HL-60 (cell line): ENCODE measurements at regions not wholly inside any gene's neighbourhood (a gene's known extent, or its start where the extent isn't known, plus 50 kb on each side); places are given as distances from the start of the nearest gene placed in this dataset.

ENCODE experiments used
- DNase-seq, 2 experiments: peaks; one replicate each; pipeline ENCODE4 v3.0.0-alpha.2; 2010 to 2020; ENCODE audit warnings: low read depth in 1 of 2, low spot score in 1 of 2
- H3K27ac ChIP-seq: fragments of 250-450 bp; sonication (Bioruptor Pico); replicated peaks from 2 replicates; pipeline ENCODE4 v1.5.1; 2020; ENCODE audit warnings: mild to moderate bottlenecking, moderate library complexity
- H3K27me3 ChIP-seq: fragments of 250-450 bp; sonication (Bioruptor Pico); 2 replicates; pipeline ENCODE4 v1.5.1; 2021; ENCODE audit warnings: mild to moderate bottlenecking, moderate library complexity; ENCODE audit not compliant: insufficient read depth, poor library complexity, severe bottlenecking
- H3K4me3 ChIP-seq: replicated peaks from 2 replicates; pipeline ENCODE4 v1.5.1; 2011; ENCODE audit warnings: mild to moderate bottlenecking, control low read depth, low read length; ENCODE audit not compliant: insufficient read depth
- CTCF ChIP-seq: IDR thresholded peaks from one replicate; pipeline ENCODE4 v1.5.1; 2011; ENCODE audit warnings: low read length, control low read depth, inconsistent platforms; ENCODE audit not compliant: insufficient read depth
- GABPA ChIP-seq: IDR thresholded peaks from 2 replicates; pipeline ENCODE4 v1.6.1; 2012; ENCODE audit warnings: low read depth
- POLR2AphosphoS5 ChIP-seq: IDR thresholded peaks from 2 replicates; pipeline ENCODE4 v1.6.1; 2012; ENCODE audit warnings: low read depth
- REST ChIP-seq: IDR thresholded peaks from 2 replicates; pipeline ENCODE4 v1.6.1; 2012; ENCODE audit warnings: low read depth; ENCODE audit not compliant: insufficient replicate concordance
- SPI1 ChIP-seq: IDR thresholded peaks from 2 replicates; pipeline ENCODE4 v1.6.1; 2012; ENCODE audit warnings: low read depth, mild to moderate bottlenecking, borderline replicate concordance

- DNase-seq: no peak
- no peak for TF ChIP-seq REST
- no peak for TF ChIP-seq SPI1
- no peak for TF ChIP-seq POLR2AphosphoS5
- no peak for TF ChIP-seq CTCF
- no peak for TF ChIP-seq GABPA
- Histone ChIP-seq H3K4me3 (no peak overlapping the region), H3K27ac (no peak overlapping the region), H3K27me3 (no peaks in the 10 kb centered on the region)
These were observed 220.9 kb downstream of the FOXO1 start for GRCh38 chr13:40445557-40445990.

GRCh38 chr13:40446365-40446764 lies 220.1 kb downstream of the FOXO1 start:
- no peak for TF ChIP-seq GABPA
- DNase-seq: no peak
- Histone ChIP-seq H3K27me3 (no peaks in the 10 kb centered on the region), H3K27ac (no peak overlapping the region), H3K4me3 (no peak overlapping the region)

- no peak overlapping the region for H3K27ac ChIP-seq
- DNase-seq: no peak
- no peak for TF ChIP-seq SPI1
- TF ChIP-seq POLR2AphosphoS5: no peak
- no peak for TF ChIP-seq REST
- no peak for TF ChIP-seq CTCF
- no peak for TF ChIP-seq GABPA
- no peak overlapping the region for H3K4me3 ChIP-seq
- H3K27me3 ChIP-seq: no peaks in the 10 kb centered on the region
These were observed 218.6 kb downstream of the FOXO1 start for GRCh38 chr13:40447857-40448256.

- H3K27me3 ChIP-seq: no peaks in the 10 kb centered on the region
- H3K4me3 ChIP-seq: no peak overlapping the region
- no peak for TF ChIP-seq CTCF
- no peak for TF ChIP-seq SPI1
- TF ChIP-seq POLR2AphosphoS5: no peak
- TF ChIP-seq REST: no peak
- no peak for TF ChIP-seq GABPA
- H3K27ac ChIP-seq: no peak overlapping the region
- no peak for DNase-seq
These were observed 214.3 kb downstream of the FOXO1 start for GRCh38 chr13:40452038-40452666.
